DMS153 (cell line): ENCODE measurements at regions not wholly inside any gene's neighbourhood (a gene's known extent, or its start where the extent isn't known, plus 50 kb on each side); places are given as distances from the start of the nearest gene placed in this dataset.
A peak's percentile ranks its signal among the peaks of the same experiment; 100 is the strongest.
"Not testable (repeated sequence)": the region's sequence is repeated elsewhere in the genome, so short reads cannot be mapped to it uniquely, and the experiment has no call there.

Experiments used
- DNase-seq: peaks from one replicate; lab custom pipeline; 2025; lab: John Stamatoyannopoulos, UW

DNA sequence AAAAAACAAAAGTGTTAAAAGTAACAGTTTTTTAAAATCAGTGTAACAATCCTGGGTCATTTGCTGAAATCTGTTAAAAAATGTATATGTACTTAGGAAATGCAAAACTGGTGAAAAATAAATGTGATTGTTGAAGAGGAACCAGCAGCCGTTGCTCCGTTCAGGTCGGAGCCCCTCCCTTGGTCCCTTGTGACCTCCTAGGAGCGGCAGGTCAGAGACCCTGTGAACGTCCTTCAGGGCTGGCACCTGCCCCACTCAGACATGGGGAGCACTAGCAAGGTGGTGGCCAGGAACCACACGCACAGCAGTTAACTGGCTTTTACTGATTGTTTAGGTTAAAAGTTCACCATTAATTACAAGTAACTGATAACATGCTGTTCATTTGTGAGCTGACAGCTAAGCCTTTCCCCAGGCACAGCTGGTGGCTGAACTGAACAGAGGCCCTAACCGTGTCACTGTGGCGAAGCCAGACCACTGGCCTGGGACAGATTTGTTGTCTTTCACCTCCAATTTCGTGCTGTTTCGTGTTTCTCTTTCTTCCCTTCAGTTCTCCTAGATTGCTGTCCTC lies 159.2 kb upstream of the ALKAL2 start:
- no peak for DNase-seq

DNA sequence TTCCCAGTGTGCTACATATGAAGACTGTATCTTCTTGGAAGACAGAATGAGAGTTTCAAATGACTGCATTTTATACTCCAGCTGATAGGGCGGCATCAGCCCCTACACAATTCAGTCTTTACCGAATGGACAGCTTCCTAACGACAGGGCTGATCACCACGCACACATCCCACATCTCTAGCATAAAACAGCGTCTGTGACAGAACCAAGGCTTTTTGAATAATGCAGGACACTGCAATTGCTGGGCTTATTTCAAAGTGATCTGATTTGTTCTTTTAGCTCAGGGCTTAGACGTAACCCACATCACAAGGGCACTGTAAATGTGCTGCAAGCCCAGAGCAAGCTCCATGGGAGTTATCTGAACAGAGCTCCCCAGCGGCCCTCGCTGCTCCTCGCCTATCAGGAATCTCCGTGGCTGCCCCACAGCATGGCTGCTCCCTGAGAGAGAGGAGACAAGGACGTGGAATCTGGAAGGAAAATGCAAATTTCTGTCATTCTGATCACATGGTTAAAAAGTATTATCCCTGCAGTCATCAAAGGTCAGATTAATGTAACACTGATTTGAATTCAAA lies 158.5 kb upstream of the ALKAL2 start:
- DNase-seq, result no peak

- no peak for DNase-seq
Measured at GRCh38 chr2:445896-446295, 158.0 kb upstream of the ALKAL2 start.

DNA sequence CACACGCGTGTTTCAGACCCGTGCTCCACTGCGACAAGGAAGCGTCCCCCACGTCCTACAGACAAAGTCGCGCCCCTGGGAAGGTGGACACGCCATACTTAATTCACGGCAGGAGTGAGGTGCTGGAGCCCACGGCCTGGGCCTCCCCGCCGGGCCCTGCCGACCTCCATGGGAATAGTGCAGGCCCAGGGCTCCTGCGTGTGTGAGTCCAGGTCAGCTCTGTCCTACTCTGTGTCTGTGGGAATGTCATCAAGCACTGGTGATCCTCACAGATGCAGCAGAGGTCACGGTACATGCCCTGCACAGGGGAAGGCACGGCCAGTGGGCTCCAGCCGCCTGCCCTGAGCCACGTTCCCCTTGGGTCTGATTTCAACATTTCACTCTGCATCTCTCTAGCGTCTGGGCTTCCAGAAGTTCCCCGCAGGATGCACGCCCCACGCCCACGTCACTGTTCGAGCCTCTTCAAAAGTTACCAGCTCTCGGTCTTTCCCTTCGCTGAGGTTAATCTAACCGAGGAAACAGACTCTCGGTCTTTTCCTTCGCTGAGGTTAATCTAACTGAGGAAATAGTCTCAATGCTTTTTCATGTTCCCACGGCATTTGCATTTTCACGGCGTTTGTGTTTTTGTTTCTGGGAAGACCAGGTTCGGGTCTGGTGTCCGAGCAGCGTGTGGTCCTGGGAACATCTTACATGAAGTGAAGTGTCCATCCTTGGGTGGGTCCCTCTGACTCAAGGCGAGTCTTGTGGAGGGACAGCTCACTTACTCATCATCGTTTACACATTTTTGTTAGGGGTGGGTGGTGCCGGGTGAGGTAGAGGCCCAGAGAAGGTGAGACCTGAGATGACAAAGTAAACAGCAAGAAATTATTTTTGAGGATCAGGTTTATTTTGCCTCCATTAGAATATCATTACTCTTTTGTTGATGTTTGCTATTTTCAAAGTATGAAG lies 157.3 kb upstream of the ALKAL2 start:
- DNase-seq, result no peak

- no peak for DNase-seq
Measured at GRCh38 chr2:443741-444140, 155.8 kb upstream of the ALKAL2 start.

DNA sequence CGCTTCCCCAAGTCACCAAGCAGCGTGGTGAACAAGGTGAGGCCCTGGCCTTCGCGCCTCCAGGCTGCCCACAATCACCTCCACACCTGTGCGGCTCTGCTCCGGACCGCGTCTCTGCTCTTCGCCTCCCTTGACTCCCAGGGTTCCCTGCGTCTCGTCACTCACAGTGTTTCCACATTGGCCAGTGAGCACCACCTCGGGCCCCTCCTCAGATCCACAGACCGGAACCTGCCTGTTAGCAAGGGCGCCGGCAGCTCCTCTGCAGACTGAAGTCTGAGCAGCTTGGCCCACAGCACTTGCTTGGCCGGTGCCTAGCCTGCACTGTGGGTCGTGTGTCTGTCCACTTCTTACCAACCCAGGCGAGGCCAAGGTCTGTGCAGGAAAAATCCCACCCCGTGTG lies 155.3 kb upstream of the ALKAL2 start:
- DNase-seq, result no peak

- no peak for DNase-seq
Measured at GRCh38 chr2:441258-442022, 153.5 kb upstream of the ALKAL2 start.

- DNase-seq, result no peak
Measured at GRCh38 chr2:440403-440740, 152.5 kb upstream of the ALKAL2 start.

GRCh38 chr2:439556-440402 lies 151.9 kb upstream of the ALKAL2 start:
- no peak for DNase-seq

DNA sequence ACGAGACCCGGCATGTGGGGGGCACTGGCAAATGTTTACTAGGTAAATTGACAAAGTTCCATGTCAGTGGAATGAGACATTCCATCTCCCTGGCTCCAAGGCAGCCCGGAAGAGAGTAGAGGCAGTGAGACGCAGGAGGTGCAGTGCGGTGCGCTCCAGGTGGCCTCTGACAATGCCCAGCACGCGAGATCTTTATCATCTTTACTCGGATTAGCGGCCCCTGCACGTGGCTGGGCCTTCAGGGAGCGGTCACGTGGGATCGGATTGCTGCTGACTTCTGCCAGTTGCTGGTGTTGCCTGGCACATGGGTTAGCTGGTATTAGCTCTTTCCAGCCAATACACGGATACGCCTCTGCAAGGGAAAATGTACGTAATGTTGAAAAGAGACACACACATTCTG lies 151.2 kb upstream of the ALKAL2 start:
- DNase-seq, result no peak

GRCh38 chr2:437756-438393 lies 150.0 kb upstream of the ALKAL2 start:
- peak; percentile 10 for DNase-seq

GRCh38 chr2:437180-437579 lies 149.3 kb upstream of the ALKAL2 start:
- no peak for DNase-seq

GRCh38 chr2:436205-436604 lies 148.3 kb upstream of the ALKAL2 start:
- DNase-seq, result no peak

- DNase-seq, result no peak
Measured at GRCh38 chr2:434625-435024, 146.7 kb upstream of the ALKAL2 start.

GRCh38 chr2:433216-433615 lies 145.3 kb upstream of the ALKAL2 start:
- no peak for DNase-seq

GRCh38 chr2:430291-431040 lies 142.6 kb upstream of the ALKAL2 start:
- DNase-seq, result no peak

- no peak for DNase-seq
Measured at GRCh38 chr2:429575-430254, 141.8 kb upstream of the ALKAL2 start.

GRCh38 chr2:429142-429541 lies 141.3 kb upstream of the ALKAL2 start:
- DNase-seq, result no peak

- no peak for DNase-seq
Measured at GRCh38 chr2:428591-428990, 140.7 kb upstream of the ALKAL2 start.

DNA sequence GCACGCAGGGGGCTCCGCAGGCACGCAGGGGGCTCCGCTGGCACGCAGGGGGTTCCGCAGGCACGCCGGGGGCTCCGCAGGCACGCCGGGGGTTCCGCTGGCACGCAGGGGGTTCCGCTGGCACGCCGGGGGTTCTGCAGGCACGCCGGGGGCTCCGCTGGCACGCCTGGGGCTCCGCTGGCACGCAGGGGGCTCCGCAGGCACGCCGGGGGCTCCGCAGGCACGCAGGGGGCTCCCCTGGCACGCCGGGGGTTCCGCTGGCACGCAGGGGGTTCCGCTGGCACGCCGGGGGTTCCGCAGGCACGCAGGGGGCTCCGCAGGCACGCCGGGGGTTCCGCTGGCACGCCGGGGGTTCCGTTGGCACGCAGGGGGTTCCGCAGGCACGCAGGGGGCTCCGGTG lies 138.8 kb upstream of the ALKAL2 start:
- DNase-seq, result not testable (repeated sequence)
